Fibroblast of pulmonary artery (primary cell): ENCODE measurements at regions not wholly inside any gene's neighbourhood (a gene's known extent, or its start where the extent isn't known, plus 50 kb on each side); places are given as distances from the start of the nearest gene placed in this dataset.

Source experiments
- DNase-seq: peaks from one replicate; pipeline ENCODE4 v3.0.0-alpha.2; 2010; ENCODE audit warnings: low read depth
- H3K4me3 ChIP-seq: replicated peaks from 2 replicates; pipeline ENCODE4 v1.5.1; 2011; ENCODE audit warnings: low read depth, mild to moderate bottlenecking, control low read depth, low read length, moderate library complexity
- TF ChIP-seq, protein P1 (sequence below): IDR thresholded peaks from 2 replicates; pipeline ENCODE4 v1.5.1; 2011; ENCODE audit warnings: mild to moderate bottlenecking, control low read depth, low read length, inconsistent platforms; ENCODE audit errors: missing control alignments

DNA sequence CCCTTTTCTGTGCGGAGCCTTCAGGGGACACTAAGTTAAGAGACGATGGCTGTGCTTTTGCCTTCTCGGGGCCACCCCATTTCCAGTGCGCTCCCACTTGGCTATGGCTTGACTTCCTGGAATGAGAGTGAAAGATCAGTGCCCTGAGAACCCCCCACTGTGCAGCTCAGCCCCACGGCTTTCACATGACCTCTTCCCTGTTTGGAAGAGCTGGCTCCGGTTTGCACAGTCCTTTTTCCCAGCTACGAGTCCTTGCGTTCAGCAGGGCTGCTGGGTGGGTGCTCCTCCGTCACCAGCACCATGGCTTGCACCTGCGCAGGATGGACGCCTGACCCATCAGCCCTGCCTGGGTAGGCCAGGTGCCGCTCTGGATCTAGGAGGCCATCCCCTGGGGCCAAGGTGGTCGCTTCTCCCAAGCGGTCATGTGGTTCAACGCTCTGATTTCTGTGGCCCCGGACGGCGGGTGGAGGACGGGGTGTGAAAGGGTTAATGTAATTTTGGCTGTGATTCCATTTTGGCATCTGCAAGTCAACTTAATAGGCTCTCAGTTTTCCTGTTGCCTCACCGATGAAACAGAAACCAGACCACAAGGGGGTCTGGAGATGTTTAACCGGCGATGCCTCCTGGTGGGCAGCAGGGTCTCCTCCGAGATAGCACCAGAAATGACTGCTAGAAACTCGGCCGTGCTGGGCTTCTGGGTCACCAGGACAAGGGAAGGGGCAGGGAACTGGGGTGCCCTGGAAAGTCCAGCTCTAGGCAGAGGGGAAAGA, 113.1 kb upstream of the HAAO start:
- TF ChIP-seq, protein P1, sequence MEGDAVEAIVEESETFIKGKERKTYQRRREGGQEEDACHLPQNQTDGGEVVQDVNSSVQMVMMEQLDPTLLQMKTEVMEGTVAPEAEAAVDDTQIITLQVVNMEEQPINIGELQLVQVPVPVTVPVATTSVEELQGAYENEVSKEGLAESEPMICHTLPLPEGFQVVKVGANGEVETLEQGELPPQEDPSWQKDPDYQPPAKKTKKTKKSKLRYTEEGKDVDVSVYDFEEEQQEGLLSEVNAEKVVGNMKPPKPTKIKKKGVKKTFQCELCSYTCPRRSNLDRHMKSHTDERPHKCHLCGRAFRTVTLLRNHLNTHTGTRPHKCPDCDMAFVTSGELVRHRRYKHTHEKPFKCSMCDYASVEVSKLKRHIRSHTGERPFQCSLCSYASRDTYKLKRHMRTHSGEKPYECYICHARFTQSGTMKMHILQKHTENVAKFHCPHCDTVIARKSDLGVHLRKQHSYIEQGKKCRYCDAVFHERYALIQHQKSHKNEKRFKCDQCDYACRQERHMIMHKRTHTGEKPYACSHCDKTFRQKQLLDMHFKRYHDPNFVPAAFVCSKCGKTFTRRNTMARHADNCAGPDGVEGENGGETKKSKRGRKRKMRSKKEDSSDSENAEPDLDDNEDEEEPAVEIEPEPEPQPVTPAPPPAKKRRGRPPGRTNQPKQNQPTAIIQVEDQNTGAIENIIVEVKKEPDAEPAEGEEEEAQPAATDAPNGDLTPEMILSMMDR: no peak
- DNase-seq: no peak
- no peak overlapping the region for H3K4me3 ChIP-seq

DNA sequence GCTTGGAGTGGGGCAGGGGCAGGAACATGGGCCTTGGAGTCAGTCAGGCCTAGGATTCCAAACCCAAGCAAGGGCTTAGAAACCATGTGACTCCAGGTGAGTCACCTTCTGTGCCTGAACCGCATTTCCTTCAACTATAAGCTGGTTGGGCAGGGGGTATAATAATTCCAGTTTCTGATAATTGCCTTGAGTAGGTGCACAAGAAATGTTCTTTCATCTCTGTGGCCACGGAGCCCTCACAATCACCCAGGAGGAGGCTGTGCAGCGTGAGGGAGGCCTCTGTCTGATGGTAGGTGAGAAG, 112.1 kb upstream of the HAAO start:
- TF ChIP-seq, protein P1: no peak
- H3K4me3 ChIP-seq: no peak overlapping the region
- no peak for DNase-seq

DNA sequence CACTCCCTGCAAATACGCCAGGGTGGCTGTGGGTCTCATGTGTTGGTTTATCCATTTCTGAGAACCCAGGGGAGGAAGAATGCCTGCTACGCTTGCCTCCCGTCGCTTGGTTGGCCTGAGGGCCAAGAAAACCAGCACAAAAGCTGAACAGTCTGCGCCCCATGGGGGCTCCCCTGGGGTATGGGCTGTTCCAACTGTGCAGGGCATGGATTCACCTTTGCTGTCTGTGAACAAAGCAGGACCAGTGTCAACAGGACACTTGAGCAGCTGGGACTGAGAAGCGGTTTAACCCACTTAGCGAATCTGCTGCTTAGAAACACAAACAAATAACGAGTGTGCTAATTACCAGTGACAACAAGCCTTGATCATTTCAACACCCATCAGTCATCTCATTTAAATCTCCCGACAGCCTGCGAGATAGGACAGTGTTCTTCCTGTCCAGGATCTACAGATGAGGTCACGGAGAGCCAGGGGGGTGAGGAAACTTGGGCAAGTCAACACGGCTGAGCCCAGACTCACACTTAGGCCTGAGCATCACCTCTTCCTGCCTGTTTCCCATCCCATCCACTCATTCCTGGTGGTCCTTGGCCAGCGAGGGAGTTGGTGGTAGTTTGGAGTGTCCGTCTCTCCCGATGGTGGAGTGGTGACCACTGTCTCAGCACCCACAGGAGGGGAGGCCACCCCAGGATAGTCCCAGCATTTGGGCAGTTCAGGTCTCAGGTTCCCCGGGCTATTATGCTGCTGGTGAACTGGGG, 111.6 kb upstream of the HAAO start:
- TF ChIP-seq, protein P1: no peak
- no peak overlapping the region for H3K4me3 ChIP-seq
- DNase-seq: no peak

DNA sequence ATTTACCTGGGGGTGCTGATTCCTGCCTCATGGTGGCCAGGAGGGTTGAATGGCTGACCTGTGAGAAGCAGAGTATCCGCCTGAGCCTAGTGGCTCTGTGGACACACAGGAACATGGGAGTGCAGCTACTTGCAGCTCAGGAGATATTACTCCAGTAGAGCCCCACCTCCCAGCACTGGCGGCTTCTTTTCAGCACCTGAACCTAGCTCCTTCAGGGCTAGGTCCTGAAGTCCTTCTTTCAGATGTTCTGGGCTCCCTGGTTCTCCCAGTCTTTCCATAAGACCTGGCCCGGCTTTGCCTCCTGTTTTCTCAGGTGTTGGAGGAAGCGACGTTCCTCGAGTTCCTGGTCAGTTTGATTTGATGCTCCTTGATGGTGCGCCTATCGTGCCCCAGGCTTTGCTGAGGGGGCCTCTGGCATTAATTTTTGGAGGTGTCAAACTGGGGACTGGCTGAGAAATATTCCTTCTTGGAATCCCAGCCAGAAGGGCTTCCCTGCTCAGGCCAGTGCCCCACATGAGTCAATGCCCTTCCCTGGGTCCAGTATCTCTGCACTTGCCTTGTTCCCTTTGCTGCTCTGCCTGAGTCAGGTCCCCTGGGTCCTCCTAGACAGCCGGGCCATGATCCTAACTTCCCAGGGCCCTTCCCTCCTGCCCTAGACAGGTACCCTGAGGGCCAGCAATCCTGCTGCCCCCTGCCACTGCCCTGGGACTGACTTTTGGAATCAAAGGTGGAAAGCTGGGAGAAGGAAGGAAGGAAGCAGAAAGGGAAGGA, 110.7 kb upstream of the HAAO start:
- DNase-seq: no peak
- H3K4me3 ChIP-seq: no peak overlapping the region
- TF ChIP-seq, protein P1: no peak

DNA sequence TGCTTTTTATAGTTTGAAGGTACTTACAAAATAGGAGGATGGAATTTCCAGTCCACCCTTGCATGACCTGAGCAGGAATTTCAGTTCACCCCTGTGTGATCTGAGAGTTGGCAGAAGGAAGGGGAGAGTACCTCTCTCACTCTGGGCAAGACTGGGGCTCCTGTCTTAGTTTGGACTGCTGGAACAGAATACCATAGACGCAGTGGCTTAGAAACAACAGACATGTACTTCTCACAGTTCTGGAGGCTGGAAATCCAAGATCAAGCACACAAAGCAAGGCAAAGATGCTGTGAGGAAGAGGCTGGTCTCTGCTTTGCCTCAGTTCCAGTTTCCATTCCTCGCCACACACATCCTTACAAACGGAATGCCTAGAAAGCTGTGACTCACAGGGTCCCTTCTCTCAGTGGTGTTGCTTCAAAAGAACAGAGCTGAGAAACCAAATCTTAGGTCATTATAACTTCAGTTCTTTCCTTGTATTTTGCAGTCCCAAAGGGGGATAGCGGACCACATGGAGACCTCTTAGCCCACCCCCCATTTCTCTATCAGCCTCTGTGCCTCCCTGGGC, 108.8 kb upstream of the HAAO start:
- TF ChIP-seq, protein P1: no peak
- peak; percentile 58 for DNase-seq
- no peak overlapping the region for H3K4me3 ChIP-seq

DNA sequence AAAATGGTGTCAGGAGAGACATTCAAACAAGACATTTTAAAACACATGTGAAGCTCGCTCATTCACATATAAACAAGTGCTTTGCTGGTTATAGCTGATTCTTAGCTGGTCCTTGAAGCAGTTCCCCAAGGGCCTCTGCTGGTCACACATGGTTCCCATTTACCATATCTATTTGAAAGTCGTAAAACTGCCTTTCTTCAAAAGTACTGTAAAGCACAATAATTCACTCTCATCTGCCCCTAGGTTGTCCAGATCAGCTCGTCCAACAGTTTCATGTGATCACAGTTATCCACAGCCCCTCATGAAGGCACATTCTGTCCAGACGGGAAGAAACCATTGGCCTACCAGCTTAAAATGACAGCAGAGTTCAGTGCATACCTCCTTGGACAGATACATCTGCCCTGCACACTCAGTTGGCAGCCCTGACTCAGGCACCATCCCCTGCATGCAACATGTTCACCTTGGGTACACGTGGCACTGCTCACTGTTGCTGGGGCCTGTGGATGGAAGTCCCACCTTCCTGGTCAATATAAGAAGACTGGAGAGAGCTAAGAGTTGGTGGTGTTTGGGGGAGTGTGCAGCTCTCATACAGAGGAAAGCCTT, 108.0 kb upstream of the HAAO start:
- no peak overlapping the region for H3K4me3 ChIP-seq
- DNase-seq: no peak
- TF ChIP-seq, protein P1: no peak
